ACC112 (cell line): ENCODE measurements at regions not wholly inside any gene's neighbourhood (a gene's known extent, or its start where the extent isn't known, plus 50 kb on each side); places are given as distances from the start of the nearest gene placed in this dataset.

Experiments used
- H2AFZ ChIP-seq: fragments of 200-600 bp; sonication (generic); one replicate; pipeline ENCODE4 v1.6.0; 2017; ENCODE audit warnings: antibody characterized with exemption, low read length; ENCODE audit not compliant: unreplicated experiment
- H3K27ac ChIP-seq: fragments of 200-600 bp; sonication (generic); 2 replicates; pipeline ENCODE4 v1.5.1; 2014; ENCODE audit warnings: low read depth, mild to moderate bottlenecking, antibody characterized with exemption, low read length, moderate library complexity
- H3K27me3 ChIP-seq: fragments of 200-600 bp; sonication (generic); 2 replicates; pipeline ENCODE4 v1.6.1; 2014; ENCODE audit warnings: mild to moderate bottlenecking, antibody characterized with exemption, low read length, moderate library complexity, mixed read lengths; ENCODE audit not compliant: insufficient read depth
- H3K36me3 ChIP-seq: fragments of 200-600 bp; sonication (generic); 2 replicates; pipeline ENCODE4 v1.6.1; 2016; ENCODE audit warnings: mild to moderate bottlenecking, antibody characterized with exemption, low read length, moderate library complexity, mixed read lengths; ENCODE audit not compliant: insufficient read depth
- H3K4me1 ChIP-seq: fragments of 200-600 bp; sonication (generic); one replicate; pipeline ENCODE4 v1.6.1; 2016; ENCODE audit warnings: low read length, mixed read lengths; ENCODE audit not compliant: insufficient read depth, unreplicated experiment, control insufficient read depth
- H3K4me3 ChIP-seq: fragments of 200-600 bp; sonication (generic); 2 replicates; pipeline ENCODE4 v1.5.1; 2014; ENCODE audit warnings: mild to moderate bottlenecking, low read depth, low read length
- H3K79me2 ChIP-seq: fragments of 200-600 bp; sonication (generic); one replicate; pipeline ENCODE4 v1.6.0; 2016; ENCODE audit warnings: low read length; ENCODE audit not compliant: control insufficient read depth, unreplicated experiment, insufficient read depth

GRCh38 chr21:20646431-20647165 lies 351.6 kb upstream of the NCAM2 start:
- Histone ChIP-seq H3K27me3 (no peaks in the 10 kb centered on the region), H3K4me3 (no peak overlapping the region), H3K27ac (no peak overlapping the region), H3K36me3 (no peaks in the 10 kb centered on the region), H2AFZ (no peak overlapping the region), H3K79me2 (no peaks in the 10 kb centered on the region), H3K4me1 (no peaks in the 10 kb centered on the region)

DNA sequence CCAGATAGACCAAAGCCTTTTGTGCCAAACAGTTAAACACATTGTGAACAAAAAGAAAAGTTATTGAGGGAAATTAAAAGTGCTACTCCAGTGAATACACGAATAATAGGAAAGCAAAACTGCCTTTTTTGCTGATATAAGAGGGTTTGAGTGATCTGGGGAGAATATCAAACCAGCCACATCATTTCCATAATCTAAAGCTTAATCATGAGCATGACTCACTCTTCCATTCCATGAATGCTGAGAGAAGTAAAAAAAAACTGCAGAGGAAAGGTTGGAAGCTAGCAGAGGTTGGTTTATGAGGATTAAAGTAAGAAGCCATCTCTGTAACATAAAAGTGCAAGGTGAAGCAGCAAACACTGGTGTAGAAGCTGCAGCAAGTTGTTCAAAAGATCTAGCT lies 350.6 kb upstream of the NCAM2 start:
- no peak overlapping the region for H2AFZ ChIP-seq

GRCh38 chr21:20649231-20649630 lies 349.0 kb upstream of the NCAM2 start:
- Histone ChIP-seq H3K36me3 (no peaks in the 10 kb centered on the region), H2AFZ (no peak overlapping the region), H3K4me1 (no peaks in the 10 kb centered on the region), H3K79me2 (no peaks in the 10 kb centered on the region), H3K27ac (no peak overlapping the region), H3K27me3 (no peaks in the 10 kb centered on the region), H3K4me3 (no peak overlapping the region)

More for the DNA sequence above, 350.6 kb upstream of the NCAM2 start:
- Histone ChIP-seq H3K79me2 (no peaks in the 10 kb centered on the region), H3K4me1 (no peaks in the 10 kb centered on the region), H3K36me3 (no peaks in the 10 kb centered on the region), H3K27ac (no peak overlapping the region), H3K4me3 (no peak overlapping the region), H3K27me3 (no peaks in the 10 kb centered on the region)

- Histone ChIP-seq H3K4me3 (no peak overlapping the region), H3K36me3 (no peaks in the 10 kb centered on the region), H3K27me3 (no peaks in the 10 kb centered on the region), H3K27ac (no peak overlapping the region), H2AFZ (no peak overlapping the region), H3K4me1 (no peaks in the 10 kb centered on the region), H3K79me2 (no peaks in the 10 kb centered on the region)
These were observed 345.4 kb upstream of the NCAM2 start for GRCh38 chr21:20652846-20653245.

GRCh38 chr21:20661246-20661645 lies 337.0 kb upstream of the NCAM2 start:
- Histone ChIP-seq H2AFZ (no peak overlapping the region), H3K36me3 (no peaks in the 10 kb centered on the region), H3K79me2 (no peaks in the 10 kb centered on the region), H3K27me3 (no peaks in the 10 kb centered on the region), H3K27ac (no peak overlapping the region), H3K4me1 (no peaks in the 10 kb centered on the region), H3K4me3 (no peak overlapping the region)

- H3K79me2 ChIP-seq: no peaks in the 10 kb centered on the region
- no peaks in the 10 kb centered on the region for H3K4me1 ChIP-seq
- H3K27me3 ChIP-seq: no peaks in the 10 kb centered on the region
- H3K4me3 ChIP-seq: no peak overlapping the region
- H3K36me3 ChIP-seq: no peaks in the 10 kb centered on the region
- H2AFZ ChIP-seq: no peak overlapping the region
- H3K27ac ChIP-seq: no peak overlapping the region
These were observed 336.3 kb upstream of the NCAM2 start for GRCh38 chr21:20661745-20662422.

DNA sequence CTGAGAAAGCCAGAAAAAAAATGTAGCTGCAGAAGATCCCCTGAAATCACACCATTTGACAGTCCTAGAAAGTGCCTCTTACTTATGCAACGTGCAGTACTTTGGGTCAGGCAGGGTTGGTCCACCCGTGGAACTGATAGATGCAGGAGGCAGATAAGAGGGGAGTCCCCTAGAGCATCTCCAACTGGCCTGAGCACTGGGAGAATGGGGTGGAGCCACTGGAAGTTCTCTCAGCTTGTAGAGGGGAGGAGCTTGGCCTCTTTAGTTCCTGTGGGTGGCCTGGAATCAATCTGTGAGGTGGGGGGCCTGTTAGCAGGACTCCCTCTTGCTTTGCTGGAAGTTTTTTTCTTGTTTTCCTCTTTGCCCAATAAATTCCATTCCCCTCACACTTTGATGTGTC lies 335.7 kb upstream of the NCAM2 start:
- H3K27ac ChIP-seq: no peak overlapping the region
- no peaks in the 10 kb centered on the region for H3K4me1 ChIP-seq
- H3K27me3 ChIP-seq: no peaks in the 10 kb centered on the region
- no peak overlapping the region for H2AFZ ChIP-seq
- H3K36me3 ChIP-seq: no peaks in the 10 kb centered on the region
- no peaks in the 10 kb centered on the region for H3K79me2 ChIP-seq
- no peak overlapping the region for H3K4me3 ChIP-seq

GRCh38 chr21:20667931-20668330 lies 330.3 kb upstream of the NCAM2 start:
- Histone ChIP-seq H3K27me3 (no peaks in the 10 kb centered on the region), H3K36me3 (no peaks in the 10 kb centered on the region), H3K79me2 (no peaks in the 10 kb centered on the region), H3K4me1 (no peaks in the 10 kb centered on the region), H3K4me3 (no peak overlapping the region), H2AFZ (no peak overlapping the region), H3K27ac (no peak overlapping the region)

DNA sequence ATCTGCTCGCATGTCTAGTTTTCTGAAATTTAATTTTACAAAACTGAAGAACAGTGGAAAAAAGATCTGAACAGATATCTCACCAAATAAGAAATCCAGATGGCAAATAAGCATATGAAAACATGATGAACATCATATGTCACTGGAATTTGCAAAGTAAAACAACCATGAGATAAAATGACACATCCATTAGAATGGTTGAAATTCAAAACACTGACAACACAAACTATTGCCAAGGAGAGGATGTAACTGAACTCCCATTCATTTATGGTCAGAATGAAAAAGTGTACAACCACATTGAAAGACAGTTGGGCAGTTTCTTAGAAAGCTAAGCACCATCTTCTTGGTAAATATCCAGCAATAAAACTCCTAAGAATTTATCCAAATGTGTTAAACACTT lies 312.7 kb upstream of the NCAM2 start:
- Histone ChIP-seq H3K4me1 (no peaks in the 10 kb centered on the region), H3K79me2 (no peaks in the 10 kb centered on the region), H3K27ac (no peak overlapping the region), H2AFZ (no peak overlapping the region), H3K4me3 (no peak overlapping the region), H3K36me3 (no peaks in the 10 kb centered on the region), H3K27me3 (no peaks in the 10 kb centered on the region)

GRCh38 chr21:20698585-20698984 lies 299.6 kb upstream of the NCAM2 start:
- Histone ChIP-seq H3K27ac (no peak overlapping the region), H3K79me2 (no peaks in the 10 kb centered on the region), H2AFZ (no peak overlapping the region), H3K27me3 (no peaks in the 10 kb centered on the region), H3K4me1 (no peaks in the 10 kb centered on the region), H3K36me3 (no peaks in the 10 kb centered on the region), H3K4me3 (no peak overlapping the region)

DNA sequence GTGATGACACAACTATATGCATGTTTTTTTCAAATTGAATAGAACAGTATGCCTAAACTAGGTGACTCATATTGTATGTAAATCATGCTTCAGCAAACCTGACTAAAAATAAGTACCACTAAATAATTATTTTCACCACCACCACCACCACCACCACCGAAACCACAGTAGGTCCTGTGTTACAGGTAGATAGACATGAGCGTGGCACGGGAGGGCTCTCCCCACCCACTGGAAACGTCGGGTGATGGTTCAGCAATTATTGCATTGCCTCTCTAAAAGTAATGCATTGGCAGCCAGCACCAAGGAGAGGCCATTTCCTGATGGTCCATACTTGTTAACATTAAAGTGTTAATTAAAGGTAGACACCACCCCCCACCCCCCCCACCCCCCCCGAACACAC lies 297.0 kb upstream of the NCAM2 start:
- H3K4me3 ChIP-seq: no peak overlapping the region
- H2AFZ ChIP-seq: no peak overlapping the region
- no peaks in the 10 kb centered on the region for H3K79me2 ChIP-seq
- H3K36me3 ChIP-seq: no peaks in the 10 kb centered on the region
- no peak overlapping the region for H3K27ac ChIP-seq
- no peaks in the 10 kb centered on the region for H3K27me3 ChIP-seq
- H3K4me1 ChIP-seq: no peaks in the 10 kb centered on the region
